A673 (cell line): ENCODE measurements at regions not wholly inside any gene's neighbourhood (a gene's known extent, or its start where the extent isn't known, plus 50 kb on each side); places are given as distances from the start of the nearest gene placed in this dataset.

ENCODE experiments used
- CTCF ChIP-seq: fragments of 300-800, 200-600 bp; sonication (generic); conservative IDR thresholded peaks from 2 replicates; pipeline ENCODE4 v1.5.1; 2017; ENCODE audit warnings: low read depth, mild to moderate bottlenecking, antibody characterized with exemption, low read length, moderate library complexity, mixed read lengths
- EZH2 ChIP-seq: fragments of 200-600 bp; sonication (generic); IDR thresholded peaks from 2 replicates; pipeline ENCODE4 v1.6.1; 2017; ENCODE audit warnings: borderline replicate concordance, low read depth, mild to moderate bottlenecking, mixed read lengths, antibody characterized with exemption, low read length; ENCODE audit not compliant: poor library complexity, severe bottlenecking

DNA sequence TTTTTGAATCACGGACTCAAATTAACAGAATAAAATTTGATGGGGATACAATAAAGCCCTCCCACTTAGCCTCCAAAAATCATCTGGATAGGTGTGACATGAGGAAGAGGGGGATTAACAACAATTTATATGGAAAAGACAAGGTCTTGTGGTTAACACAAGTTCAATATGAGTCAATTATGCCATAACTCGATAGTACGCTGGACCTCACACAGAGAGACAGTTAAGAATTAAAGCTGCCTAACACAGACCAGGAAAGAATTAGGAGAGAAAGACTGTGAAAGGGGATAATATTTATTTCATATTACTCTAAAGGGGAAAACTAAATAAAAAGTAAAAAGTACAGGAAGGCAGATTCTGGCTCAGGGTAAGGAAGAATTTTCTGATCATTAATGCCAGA is 243.7 kb upstream of the LYPLAL1 start:
- TF ChIP-seq CTCF (no peak), EZH2 (no peak)
